ENCODE measurements at regions not wholly inside any gene's neighbourhood (a gene's known extent, or its start where the extent isn't known, plus 50 kb on each side); places are given as distances from the start of the nearest gene placed in this dataset.
"Not testable (repeated sequence)": the region's sequence is repeated elsewhere in the genome, so short reads cannot be mapped to it uniquely, and the experiment has no call there.

DNA sequence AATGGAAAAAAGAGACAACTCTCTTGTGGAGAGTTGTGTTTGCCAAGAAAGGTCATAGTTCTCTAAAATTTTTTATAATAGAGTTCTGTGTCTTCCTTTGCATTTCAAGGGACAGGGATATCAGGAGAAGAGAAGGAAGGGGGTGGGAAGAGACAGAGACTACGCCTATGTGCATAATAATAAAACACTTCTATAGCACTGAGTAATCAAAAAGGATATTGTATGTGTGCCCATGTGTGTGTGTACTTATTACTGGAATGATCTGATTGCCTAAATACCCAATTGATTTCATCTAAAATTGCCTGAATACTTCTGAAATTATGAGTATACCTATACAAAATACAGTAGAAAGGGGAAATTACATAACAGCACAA, 803.7 kb upstream of the ACVR2A start:
- DNase-seq: no peak

DNA sequence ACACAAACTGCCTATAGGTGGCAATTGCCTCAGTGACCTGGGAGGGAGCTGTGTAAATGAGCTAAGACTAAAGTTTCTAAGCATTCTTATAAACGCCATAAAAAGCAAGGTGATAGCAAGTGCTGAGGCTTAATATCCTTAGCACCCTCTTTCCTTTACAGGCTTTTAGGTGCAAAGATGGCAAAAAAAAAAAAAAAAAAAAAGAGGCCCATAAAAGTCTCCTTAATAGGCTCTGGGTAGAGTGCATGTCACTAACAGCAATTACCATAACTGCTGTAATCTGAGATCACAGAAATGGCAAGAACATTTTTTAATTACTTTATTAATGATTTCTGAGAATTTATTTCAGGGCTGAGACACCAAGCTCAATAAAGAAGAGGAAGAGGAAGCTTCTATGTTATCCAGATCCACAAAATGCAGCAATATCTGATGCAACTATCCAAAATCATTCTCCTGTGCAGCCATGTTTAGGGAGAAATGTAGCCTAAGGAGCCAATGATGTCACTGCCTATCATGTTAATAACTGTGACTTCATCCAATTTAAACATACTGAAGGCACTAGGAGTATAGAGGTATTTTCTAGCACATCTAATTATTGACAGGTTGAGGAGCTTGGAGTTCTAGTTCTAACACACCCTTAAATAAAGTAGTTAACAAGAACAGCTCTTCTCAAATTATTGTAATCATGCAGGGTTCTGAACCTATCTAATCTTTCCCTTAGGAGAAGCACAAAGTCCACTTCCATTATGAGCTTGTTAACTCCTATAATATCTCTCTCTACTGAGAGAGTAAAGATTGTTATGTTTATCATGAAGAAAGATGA, 804.3 kb upstream of the ACVR2A start:
- DNase-seq: no peak

- no peak for DNase-seq
Observed at GRCh38 chr2:147037048-147037447, 807.8 kb upstream of the ACVR2A start.

GRCh38 chr2:147033044-147033443, 811.8 kb upstream of the ACVR2A start:
- no peak for DNase-seq

GRCh38 chr2:147031897-147032296, 812.9 kb upstream of the ACVR2A start:
- no peak for DNase-seq

GRCh38 chr2:147030966-147031720, 813.7 kb upstream of the ACVR2A start:
- DNase-seq: no peak

- no peak for DNase-seq
Observed at GRCh38 chr2:147027436-147027835, 817.4 kb upstream of the ACVR2A start.

- no peak for DNase-seq
Observed at GRCh38 chr2:147026664-147027295, 818.0 kb upstream of the ACVR2A start.

DNA sequence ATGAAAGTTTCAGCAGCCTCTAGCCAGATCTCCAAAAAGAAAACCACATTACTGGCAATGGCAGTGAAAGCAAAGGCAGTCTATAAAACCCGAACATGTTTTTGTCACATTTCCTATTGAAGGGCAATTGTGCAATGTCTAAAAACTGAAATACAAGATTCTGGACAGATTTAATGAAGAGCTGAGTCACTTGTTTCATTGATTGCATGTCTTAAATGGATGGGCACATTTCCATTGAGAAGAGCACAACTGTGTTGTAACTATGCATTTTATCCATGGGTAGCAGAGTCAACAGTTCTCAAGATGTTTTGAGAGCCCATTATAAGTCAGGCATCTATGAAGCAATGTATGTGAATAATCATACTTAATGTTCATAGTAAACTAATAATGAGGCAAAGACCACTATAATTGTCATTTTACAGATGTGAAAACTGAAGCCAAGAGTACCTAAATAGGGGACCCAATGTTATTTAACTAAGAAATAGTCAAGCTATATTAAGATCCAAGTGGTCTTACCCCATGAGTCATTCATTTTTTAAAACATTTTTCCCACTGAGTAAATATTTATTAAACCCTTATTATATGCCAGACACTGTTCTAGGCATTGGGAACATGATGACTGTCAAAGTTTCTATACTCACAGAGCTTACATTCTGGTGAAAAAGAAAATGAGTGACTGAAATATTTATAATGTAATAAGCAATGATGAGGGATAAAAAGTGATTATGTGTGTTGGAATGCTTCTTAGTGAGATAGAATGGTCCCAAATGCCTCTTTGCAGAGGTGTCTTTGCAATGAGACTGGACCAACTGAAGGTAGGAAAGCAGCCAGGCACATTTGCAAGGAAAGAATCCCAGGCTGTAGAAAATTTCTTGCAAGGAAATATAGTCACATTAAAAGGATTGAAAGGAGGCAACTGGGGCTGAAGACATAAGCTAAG, 818.9 kb upstream of the ACVR2A start:
- DNase-seq: no peak

DNA sequence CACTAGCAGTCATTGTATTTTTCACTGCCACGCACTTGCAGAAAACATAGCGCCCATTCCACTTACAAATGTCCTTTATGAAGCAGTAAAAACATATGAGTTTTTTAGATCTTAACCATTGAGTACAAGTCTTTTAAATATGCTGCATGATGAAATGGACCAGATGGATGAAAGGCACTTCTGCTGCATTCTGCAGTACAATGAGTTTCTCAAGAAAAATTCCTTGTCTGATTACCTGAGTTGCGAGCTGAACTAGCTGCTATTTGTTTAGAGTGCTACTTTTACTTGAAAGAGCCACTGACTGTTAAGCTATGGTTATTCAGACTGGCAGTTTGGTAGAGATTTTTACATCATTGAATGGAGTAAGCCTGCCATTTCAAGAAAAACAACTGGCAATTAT, 825.5 kb upstream of the ACVR2A start:
- no peak for DNase-seq

DNA sequence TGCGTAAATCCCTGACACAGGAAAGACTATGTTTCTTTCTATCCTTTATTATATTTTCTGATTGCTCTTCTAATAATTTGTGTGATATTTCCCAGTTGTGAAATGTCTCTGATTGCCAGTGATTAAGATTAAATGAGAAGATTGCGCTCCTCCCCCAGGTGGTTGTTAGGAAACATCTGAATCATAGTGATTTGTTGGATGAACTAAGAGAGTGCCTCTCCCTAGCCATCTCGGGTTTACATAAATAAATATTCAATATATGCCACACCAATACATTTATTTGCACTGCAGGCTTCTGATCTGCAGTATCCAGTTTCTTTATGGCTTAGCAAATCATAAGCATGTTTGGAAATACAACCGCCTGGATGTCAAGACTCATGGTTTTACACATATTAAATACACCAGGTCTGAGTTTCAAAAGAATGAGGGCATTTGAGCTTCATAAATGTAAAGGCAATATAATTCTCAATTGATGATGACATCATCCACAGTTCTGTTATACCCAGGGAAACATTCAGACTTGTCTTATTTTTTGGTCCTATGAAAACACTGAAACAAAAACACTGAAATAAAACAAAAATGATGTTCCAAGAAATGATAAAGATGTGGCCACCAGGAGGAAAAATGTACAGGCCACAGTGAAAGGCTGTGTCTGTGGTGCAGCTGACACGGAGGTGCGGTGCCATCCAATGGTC, 826.7 kb upstream of the ACVR2A start:
- no peak for DNase-seq

DNA sequence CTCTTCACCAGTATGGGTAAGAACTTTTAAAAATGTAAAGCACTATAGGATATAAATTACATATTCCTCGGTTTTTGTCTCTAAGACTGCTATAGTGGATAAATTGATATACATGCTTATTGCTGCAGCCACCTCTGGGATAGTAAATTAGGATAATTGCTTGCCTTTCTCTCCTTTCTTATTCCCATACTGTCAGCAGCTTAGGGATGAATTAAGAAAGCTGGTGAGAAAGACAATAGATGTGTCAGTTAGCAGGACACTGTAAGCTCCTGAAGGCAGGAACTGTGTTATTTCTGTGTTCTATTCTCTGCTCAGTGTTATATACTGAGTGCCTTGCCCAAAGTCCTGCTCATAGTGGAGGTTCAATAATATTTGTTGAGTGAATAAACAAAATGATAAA, 828.6 kb upstream of the ACVR2A start:
- no peak for DNase-seq

- DNase-seq: no peak
Observed at GRCh38 chr2:147015591-147015990, 829.2 kb upstream of the ACVR2A start.

GRCh38 chr2:147013696-147014392, 831.0 kb upstream of the ACVR2A start:
- DNase-seq: no peak

GRCh38 chr2:147008481-147008880, 836.3 kb upstream of the ACVR2A start:
- DNase-seq: no peak

DNA sequence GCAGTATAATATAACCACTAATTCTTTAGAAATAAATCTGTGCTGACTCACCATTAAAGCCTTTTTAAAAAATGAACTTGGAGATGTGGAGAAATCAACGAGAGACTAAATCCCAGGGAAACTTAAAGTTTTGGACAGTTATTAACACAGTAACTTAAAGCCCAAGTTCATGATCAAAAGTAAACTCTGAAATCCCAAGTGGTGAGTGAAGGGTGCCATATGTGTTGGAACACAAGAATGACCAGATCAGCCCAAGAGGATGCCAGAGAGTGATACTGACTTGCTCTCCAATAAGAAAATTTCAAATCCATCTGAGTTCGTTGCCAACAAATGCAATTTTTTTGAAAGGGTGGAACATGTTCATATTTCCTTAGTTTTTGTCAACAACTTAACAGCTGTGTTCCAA, 838.1 kb upstream of the ACVR2A start:
- DNase-seq: no peak

DNA sequence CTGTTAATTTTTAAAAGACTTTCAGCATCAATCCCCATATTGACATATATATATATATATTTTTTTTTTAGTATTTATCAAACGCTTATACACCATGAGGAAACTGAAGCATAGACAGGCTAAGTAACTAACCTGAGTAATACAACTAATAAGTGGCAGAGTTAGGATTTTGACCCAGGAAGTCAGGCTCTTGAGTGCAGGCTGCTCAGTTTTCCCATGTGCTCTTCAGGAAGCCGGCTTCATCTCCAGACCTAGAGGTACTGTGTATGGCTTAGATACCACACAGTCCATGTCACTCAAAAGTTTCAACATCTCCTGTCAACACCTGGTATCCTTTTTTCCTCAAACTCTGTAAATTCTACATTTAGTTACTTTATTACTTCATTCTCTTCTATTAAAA, 841.7 kb upstream of the ACVR2A start:
- no peak for DNase-seq

- DNase-seq: no peak
Observed at GRCh38 chr2:147002256-147002655, 842.6 kb upstream of the ACVR2A start.

DNA sequence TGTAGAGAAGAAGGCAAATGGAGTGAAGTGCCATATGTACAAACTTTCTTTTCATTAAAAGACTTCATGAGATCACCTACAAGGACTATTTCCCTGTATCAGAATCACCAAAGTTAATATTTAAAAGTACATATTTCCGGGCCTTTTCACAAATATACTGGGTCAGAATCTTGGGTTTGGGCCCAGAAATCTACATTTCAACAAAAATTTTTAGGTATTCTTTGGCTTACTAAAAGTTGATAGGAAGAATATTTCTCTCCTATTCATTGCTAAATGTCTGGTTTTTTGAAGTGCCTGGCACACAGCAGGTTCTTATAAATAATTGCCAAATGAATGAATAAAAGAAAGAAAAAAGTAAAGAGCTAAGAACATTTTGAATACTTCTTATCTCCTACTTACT, 843.8 kb upstream of the ACVR2A start:
- DNase-seq: no peak

DNA sequence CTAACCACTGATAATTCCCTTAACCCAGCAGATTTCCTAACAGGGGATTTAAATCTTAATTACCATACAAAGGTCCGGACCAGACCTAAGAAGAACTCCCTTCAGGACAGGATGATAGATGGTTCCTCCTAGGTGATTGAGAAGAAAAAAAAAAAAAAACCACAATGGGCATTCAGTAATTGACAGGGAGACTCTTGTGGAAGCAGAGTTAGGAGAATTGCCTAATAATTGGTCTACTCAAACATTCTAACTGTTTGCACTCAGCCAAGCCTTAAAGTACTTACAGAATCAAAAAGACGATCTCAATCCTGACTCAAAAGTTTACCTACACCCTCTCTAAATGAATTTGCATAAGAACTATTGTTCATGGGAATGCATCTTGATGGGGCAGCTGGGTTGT, 844.7 kb upstream of the ACVR2A start:
- DNase-seq: not testable (repeated sequence)

DNA sequence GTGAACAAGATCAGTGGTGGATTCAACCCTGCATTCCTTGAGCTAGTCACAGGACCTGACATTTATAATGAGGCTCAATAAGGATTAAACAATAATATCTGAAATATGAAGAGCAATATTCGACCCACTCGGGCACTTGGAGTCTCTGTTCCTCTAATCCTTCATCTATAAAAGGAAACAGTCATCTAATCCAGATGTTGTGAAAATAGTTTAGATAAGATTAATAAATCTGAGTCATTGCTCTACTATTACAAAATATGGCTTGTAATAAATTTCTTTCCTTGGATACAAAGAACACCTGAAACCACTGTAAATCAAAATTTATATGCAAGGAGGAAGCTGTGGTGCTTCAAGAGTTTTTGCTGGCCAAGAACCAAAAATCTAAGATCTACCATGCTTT, 846.9 kb upstream of the ACVR2A start:
- DNase-seq: no peak

DNA sequence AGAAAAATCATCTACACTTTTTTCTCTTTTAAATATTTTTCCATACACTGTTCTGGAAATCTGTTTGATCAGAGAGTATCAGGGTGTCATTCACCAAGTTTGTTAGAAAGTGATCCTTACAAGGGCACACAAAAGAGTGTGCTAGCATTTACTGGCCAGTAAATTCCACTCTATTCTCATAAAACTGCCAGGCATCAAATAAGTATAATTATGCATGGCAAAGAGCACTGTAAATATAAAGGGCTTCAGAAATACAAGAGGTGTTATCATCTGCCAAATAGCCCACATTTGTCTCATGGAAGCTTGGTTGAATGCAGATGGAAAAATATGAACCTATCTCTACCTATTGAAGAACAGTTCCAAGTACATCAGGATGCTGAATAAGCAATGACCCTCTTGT, 847.3 kb upstream of the ACVR2A start:
- DNase-seq: no peak

All from hematopoietic multipotent progenitor cell treated with erythropoietin and hydrocortisone succinate and interleukin-3 and kit ligand, for 6 days (in vitro differentiated cells).